Fibroblast of peridontal ligament (primary cell): ENCODE measurements at regions not wholly inside any gene's neighbourhood (a gene's known extent, or its start where the extent isn't known, plus 50 kb on each side); places are given as distances from the start of the nearest gene placed in this dataset.
"Not testable (repeated sequence)": the region's sequence is repeated elsewhere in the genome, so short reads cannot be mapped to it uniquely, and the experiment has no call there.

Experiments used
- DNase-seq: peaks from one replicate; pipeline ENCODE4 v3.0.0-alpha.2; 2010; ENCODE audit errors: extremely low read depth

DNA sequence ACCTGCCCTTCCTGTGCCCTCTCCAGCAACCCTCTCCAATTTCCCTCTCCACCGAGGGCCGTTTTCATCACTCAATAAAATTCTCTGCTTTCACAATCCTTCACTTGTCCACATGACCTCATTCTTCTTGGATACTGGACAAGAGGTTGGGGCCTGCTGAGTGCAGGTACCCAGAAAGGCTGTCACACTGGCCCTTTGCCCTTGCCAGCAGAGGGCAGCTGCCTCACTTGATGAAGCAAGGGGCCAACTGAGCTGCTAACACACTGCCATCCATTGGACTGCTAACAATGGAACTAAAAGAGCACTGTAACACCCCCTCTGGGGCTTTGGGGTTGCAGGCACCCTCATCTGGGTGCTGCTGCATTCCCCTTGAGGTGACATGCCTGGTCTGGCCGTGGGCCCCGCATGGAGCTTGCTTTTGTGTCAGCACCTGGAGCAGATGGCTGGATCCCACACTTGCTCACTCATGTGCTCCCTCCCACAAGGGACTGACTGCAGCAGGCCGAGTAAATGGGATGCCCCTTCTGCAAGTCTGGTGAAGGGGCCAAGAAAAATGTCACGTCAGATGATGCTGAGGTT is 308.1 kb upstream of the ADCY2 start:
- no peak for DNase-seq

DNA sequence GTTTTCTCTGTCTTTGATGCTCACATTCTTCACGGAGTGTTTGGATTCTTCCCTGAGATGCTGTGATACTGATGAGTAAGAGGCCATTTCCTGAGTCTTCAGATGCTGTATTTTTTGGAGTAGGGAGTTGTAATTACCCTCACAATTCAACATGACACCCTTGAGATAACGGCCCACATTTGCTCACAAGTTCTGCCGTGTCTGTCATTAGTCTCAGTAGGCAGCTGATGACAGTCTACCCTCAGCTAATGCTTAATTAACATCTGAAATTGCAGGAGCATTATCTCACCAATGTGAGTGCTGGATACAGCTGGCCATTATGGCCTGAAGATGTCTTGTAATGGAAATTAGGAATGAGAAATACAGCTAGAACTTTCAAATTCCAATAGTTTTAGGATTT is 307.1 kb upstream of the ADCY2 start:
- no peak for DNase-seq

DNA sequence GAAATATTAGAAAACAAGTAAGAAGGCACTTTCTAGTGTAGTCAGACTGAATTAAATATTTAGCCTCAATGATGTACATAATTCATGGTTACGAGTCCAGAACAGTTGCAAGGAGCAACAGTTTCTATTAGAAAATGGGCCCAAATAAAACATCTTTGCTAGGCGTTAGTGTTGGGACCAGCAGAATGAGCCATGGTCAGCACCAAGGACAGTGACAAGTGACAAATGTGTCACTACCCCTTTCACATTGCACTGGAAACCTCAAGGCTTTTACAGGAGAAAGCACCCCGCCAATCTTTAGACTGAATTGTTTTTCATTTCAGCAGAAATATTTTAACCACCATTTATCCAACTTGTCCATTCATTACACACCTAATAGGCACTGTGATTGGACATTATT is 301.3 kb upstream of the ADCY2 start:
- no peak for DNase-seq

DNA sequence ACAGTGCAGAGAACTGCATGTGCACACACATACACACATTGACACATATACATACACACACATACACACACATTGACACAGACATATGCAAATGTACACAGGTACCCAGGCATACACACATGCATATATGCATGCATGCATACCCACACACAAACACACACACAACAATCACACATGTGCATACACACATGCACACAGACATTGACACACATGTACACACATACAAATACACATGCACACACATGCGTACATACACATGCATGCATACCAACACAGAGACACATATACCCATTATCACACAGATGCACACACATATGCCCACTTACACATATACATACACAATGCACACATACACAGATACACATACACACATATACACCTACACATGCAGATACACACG is 299.6 kb upstream of the ADCY2 start:
- no peak for DNase-seq

DNA sequence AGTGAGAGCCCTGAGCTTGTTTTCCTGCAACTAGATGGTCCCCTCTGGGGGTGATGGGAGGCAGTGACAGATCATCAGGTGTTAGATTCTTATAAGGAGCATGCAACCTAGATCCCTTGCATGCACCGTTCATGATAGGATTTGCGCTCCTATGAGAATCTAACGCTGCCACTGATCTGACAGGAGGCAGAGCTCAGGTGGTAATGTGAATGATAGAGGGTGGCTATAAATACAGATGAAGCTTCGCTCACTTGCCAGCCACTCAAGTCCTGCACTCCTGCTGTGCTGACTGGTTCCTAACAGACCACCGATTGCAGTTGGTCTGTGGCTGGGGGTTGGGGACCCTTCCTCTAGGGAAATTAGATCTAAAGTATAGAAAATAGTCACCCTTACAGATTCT is 290.6 kb upstream of the ADCY2 start:
- no peak for DNase-seq

DNA sequence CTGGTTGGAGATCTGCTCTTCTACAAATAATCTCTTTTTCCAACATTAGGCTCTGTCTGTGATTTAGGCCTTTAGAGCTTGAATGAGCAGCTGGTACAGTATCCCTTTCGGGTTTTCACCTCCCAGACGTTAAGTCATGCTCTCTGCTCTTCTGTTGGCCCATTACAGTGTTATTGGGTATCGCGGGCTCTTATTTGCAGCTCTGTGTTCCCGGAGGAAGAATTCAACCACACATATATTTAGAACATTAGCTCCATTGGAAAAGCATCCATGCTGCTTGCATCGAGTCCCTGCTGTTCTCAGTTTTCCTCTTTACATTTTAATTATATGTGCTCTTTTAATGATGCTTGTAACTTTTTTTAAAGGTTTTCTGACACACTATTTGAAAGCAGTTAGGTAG is 278.0 kb upstream of the ADCY2 start:
- DNase-seq: no peak

DNA sequence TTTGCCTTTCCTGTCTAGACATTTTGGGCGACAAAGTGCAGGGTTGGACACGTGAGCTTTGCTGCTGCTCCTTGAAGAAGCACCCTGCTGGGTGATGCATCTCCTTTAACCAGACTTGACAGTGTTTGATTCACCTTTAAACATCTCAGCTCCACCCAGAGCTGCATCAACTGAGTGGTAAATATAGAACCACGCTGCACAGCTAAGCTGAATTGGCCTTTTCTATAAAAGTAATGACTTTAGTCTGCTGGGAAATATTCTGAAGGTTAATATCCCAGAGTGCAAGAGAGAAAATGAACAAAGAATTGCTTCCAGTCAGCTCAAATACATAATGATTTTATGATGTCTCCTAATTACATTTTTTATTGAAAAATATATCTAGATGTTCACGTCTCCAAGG is 264.3 kb upstream of the ADCY2 start:
- no peak for DNase-seq

DNA sequence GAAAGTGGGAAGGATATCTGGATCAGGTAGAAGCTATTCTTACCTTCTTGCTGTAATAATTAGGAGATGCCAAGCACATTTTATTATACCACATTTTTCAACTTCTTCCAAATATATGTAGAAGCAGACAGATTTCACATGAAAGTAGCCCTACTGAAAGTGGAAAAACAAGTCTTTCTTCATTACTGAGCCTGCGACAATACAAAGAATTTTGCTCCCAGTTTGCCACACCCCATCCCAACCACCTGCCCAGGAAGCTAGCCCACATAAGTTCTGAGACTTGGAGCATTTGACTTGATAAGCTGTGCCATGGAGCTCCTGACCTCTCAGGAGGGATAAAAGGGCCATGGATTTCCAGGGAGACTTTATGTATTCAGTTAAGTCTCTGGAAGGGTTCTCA is 249.1 kb upstream of the ADCY2 start:
- DNase-seq: no peak

DNA sequence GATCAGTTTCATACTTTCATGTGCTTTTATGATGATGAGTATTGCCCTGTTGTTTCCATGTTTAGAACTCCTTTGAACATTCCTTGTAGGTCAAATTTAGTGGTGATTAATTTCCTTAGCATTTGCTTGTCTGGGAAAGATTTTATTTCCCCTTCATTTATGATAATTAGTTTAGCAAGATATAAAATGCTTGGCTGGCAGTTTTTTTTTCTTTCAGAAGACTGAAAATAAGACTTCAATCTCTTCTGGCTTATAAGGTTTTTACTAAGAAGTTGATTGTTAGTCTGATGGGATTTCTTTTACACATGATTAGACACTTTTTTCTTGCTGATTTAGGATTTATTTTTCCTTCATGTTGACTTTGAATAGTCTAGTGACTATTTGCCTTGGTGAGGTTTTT is 238.9 kb upstream of the ADCY2 start:
- DNase-seq: no peak

DNA sequence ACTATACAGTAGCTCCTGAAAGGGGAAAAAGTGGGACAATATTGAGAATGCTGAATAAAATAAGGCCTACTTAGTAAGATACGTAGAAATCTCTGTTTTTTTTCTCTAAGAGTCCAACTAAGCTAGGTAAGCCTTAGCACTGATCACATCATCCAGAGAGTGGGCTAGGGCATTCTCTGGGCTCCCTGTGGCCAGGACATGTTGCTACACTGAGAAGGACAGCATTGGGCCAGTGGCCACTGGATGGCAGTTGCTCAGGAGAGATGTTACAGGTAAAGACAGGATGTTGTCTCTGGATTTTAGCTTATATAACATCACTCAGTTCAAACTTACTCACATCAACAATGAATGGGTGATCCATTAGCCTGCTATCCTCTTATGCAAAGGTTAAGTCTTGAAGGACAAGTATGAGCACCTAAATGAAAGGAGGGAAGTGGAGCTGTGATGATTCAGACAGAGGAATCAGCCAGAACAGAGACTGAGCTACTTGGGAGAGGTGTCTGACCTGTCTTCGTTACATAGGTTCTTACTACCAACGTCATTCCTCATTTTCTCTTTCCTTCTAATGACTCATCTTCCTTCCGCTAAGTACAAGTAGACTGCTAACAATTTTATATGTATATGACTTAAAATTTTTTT is 226.6 kb upstream of the ADCY2 start:
- DNase-seq: no peak

DNA sequence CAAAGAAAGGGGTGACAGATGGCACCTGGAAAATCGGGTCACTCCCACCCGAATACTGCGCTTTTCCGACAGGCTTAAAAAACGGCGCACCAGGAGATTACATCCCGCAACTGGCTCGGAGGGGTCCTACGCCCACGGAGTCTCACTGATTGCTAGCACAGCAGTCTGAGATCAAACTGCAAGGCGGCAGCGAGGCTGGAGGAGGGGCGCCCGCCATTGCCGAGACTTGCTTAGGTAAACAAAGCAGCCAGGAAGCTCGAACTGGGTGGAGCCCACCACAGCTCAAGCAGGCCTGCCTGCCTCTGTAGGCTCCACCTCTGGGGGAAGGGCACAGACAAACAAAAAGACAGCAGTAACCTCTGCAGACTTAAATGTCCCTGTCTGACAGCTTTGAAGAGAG is 225.2 kb upstream of the ADCY2 start:
- DNase-seq: not testable (repeated sequence)

DNA sequence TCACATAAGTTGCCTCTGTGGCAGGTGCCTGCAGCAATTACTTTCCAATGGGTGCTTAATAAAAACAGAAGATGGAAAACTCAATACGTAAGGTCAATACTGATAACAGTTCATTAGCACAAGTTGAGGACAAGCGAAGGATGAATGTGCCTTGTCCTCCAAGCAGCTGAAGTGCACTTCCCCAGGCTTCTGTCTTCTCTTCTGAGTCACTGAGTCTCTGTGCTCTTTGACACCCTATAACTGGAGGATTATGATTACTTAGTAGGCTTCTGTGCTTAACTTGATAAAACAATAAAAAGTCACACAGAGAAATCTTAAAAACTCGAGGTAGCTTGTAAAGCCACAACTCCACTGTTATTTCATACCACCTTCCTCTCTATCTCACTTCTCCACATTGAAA is 216.6 kb upstream of the ADCY2 start:
- no peak for DNase-seq

DNA sequence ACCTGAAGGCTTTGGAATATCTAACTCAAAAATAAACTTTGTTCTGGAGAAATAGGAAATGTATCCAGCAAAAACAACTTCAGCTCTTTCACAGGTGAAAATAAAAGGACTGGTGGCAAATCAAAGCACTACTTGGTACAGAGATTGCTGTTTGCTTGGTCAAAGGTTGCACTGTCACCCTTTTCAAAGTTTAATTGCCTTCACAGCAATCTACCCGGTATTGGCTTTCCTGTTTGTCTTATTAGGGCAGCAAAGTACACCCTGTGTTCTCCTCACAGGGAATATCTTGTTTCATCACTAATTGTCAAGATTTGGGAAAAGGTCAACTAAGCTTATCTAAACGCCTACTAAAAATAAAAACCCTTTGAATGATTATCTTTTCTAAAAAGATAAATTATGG is 214.1 kb upstream of the ADCY2 start:
- no peak for DNase-seq

DNA sequence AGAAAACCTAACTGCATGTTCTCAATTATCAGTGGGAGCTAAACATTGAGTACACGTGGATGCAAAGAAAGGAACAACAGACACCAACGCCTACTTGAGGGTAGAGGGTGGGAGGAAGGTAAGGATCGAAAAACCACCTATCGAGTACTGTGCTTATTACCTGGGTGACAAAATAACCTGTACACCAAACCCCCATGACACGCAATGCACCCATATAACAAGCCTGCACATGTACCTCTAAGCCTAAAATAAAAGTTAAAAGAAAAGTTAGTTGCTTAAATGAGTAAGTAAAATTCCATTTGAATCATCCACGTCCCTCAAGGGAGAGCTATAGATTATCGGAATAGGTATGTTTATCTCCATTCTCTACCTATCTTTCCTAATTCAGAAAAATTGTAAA is 210.2 kb upstream of the ADCY2 start:
- no peak for DNase-seq

DNA sequence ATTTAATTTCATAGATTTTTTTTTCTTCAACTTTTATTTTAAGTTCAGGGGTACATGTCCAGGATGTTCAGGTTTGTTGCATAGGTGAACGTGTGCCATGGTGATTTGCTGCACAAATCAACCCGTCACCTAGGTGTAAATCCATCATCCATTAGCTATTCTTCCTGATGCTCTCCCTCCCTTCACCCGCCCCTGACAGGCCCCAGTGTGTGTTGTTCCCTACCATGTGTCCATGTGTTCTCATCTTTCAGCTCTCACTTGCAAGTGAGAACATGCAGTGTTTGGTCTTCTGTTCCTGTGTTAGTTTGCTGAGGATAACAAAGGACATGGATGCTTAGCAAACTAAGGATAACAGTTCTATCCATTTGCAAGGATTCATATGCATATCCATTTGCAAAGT is 209.1 kb upstream of the ADCY2 start:
- no peak for DNase-seq

DNA sequence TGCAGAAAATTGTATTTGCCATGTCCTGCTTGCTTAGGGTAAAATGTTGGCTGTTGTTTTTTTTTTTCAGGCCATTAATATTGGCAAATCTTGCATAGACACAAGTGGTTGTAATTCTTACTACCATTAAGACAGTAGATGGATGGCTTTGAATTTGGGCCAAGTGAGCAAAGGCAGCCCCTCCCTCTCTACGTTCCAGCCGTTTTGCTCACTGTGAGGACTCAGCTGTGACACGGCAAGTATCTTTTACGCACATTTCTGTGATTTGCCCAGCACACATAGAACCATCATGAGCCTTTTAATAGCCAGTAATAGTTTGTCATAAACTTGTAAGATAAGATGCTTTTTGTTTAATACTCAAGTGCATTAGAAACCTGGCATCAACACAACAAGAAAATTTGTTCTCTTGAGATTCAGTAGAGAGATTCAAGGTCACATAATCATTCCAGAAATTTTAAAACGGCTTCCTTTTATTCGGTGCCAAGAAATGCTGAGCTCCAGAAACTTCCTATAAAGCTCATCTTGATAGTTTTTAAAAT is 205.2 kb upstream of the ADCY2 start:
- no peak for DNase-seq

DNA sequence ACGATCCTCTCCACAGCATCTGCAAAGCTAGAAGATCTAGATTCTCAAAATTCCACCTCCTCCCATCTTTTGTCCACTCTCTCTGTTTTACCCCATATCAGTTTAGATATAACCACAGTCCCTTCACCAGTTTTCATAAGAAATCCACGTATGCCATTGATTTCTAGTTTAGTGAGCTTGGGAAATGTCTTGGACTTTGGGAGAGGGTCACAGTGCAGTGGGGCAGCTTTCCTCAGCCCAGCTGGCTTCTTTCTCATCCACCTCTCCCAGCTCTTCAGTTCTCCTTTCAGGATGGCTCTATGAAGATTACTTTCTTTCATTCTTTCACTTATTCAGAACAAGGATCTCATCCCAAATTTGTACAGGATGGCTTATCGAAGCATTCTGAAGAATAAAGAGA is 203.9 kb upstream of the ADCY2 start:
- no peak for DNase-seq

DNA sequence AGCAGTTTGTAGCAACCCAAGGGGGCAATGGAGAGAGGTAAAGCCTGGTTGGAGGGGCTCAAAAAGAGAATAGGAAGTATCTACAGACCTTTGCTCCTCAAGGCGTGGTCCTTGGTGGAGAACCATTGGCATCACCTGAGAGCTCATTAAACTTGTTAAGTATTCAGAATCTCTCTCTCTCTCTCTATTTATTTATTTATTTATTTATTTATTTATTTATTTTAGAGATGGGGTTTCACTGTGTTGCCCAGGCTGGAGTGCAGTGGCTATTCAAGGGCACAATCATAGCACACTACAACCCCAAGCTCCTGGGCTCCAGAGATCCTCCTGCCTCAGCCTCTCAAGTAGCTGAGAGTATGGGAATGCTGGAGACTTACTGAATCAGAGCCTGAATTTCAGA is 193.1 kb upstream of the ADCY2 start:
- no peak for DNase-seq

DNA sequence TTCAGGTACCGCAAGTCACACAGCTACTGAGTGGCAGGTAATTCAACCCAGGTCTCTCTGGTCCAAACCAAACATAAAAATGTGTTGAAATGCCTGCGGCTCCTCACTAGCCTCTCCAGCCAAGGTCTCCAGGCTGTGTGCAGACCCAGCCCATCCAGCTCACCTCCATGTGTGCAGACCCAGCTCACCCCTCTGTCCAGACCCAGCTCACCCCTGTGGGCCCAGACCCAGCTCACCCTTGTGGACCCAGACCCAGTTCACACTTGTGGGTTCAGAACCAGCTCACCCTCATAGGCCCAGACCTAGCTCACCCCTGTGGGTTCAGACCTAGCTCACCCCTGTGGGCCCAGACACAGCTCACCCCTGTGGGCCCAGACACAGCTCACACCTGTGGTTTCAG is 188.0 kb upstream of the ADCY2 start:
- DNase-seq: no peak

DNA sequence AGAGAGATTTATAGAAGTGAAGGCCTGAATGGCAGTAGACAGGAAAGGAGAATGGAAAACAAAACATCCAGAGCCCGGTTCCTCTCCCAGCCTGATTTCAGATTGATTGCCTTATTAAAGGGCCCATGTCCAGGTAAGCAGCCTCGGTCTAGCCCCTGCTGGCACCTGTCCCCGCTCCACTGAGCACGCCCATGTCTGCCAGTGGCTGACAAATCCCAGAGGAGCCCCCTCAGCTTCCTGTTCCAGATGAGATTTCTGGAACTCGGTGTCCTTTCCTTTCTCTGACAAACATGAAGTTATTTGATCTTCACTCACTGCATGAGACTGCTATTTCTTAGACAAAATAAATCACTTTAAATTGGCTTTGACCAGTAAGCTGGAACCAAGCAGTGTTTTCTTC is 187.0 kb upstream of the ADCY2 start:
- DNase-seq: no peak

DNA sequence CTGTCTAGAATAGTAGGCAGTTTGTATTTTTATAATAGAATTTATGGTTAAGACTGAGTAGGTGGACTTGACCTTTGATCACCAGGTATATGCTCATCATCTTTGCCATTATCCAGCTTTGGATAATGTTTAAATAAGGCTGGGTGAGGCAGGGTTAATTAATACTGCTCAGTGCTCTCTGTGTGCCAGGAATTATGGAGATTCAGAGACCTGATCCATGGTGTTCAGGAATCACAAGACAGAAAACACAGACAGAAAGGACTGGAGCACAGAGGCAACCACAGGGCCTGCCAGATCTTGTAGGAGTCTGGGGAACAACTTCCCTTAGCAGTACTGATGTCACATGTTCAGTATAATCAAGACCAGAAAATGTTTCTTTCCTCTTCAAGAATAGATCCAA is 186.3 kb upstream of the ADCY2 start:
- no peak for DNase-seq

DNA sequence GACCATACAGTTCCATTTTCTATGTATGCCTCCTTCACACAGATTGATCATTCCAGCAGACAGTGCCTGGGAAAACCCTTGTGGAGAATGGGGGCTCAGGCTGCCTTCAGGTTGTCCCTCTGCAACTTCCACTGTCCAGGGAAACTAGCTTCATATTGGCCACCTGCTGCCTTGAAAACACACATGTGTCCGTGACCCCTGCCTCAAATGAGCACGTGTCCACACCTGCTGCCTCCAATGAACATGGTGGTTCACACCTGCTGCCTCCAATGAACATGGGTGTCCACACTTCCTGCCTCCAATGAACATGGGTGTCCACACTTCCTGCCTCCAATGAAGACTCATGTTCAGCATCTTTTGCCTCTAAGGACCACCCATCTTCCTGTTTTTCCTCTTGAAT is 185.4 kb upstream of the ADCY2 start:
- DNase-seq: no peak

DNA sequence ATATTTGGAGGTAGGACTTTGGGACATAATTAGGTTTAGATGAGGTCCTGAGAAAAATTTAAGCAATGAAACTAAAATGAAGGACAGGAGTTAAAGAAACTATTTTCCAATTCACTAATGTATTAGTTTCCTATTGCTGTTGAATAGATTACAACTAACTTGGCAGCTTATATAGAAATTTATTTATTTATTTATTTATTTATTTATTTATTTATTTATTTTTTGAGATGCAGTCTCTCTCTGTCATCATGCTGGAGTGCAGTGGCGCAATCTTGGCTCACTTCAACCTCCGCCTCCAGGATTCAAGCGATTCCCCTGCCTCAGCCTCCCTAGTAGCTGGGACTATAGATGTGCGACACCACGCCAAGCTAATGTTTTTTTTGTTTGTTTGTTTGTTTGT is 182.4 kb upstream of the ADCY2 start:
- no peak for DNase-seq

DNA sequence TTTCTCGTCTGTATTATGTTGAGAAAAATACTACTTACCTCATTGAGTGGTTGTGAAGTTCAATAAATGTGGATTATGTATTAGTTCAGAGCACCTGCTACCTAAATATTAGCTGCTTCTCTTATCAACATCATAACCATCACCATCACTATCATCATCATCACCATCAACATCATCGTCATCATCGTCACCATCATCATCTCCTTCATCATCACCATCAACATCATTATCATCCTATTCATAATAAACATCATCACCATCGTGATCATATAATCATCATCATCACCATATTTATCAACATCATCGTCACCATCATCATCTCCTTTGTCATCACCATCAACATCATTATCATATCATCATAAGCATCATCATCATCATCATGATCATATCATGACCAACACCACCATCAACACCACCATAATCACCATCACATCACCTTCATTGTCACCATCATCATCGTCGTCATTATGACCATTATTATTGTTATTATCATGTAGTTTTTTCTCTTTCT is 181.0 kb upstream of the ADCY2 start:
- DNase-seq: no peak
